ENCODE measurements at regions not wholly inside any gene's neighbourhood (a gene's known extent, or its start where the extent isn't known, plus 50 kb on each side); places are given as distances from the start of the nearest gene placed in this dataset.

DNA sequence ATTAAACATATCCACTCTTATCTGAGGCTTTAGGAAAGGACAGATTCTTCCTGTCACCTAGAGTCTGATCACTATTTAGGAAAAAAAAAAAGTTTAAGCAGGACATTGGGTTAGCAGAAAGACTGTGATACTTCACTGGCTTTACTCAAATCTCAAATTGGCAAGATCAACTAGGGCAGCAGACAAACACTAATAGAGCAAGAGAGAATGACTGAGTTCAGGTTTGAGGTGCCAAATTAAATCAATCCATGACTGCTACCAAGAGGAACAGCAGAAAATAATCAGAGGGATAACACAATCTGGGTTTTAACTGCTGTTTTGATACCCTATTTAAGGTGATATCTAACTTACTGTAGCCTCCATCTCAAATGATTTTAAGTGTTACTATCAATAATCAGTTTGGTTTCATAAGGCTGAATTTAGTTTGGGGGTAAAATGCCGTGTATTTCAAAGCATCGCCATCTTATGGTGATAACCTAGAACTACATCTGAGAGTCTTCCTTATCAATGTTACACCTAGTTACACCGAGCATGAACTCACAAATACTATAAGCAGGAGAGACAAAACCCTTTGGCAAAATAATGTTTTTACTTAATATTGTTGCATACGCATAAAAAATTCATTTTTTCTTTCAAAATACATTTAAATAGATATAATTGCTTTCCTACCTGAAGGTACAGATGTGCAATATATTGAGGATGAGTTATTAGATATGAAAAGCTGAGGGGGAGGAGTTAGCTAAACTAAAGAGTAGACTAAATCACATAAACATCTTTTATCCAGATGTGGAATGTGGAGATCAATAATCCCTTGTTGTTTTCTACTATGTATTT, 286.4 kb upstream of the CDH12 start:
- TF ChIP-seq, protein P1, sequence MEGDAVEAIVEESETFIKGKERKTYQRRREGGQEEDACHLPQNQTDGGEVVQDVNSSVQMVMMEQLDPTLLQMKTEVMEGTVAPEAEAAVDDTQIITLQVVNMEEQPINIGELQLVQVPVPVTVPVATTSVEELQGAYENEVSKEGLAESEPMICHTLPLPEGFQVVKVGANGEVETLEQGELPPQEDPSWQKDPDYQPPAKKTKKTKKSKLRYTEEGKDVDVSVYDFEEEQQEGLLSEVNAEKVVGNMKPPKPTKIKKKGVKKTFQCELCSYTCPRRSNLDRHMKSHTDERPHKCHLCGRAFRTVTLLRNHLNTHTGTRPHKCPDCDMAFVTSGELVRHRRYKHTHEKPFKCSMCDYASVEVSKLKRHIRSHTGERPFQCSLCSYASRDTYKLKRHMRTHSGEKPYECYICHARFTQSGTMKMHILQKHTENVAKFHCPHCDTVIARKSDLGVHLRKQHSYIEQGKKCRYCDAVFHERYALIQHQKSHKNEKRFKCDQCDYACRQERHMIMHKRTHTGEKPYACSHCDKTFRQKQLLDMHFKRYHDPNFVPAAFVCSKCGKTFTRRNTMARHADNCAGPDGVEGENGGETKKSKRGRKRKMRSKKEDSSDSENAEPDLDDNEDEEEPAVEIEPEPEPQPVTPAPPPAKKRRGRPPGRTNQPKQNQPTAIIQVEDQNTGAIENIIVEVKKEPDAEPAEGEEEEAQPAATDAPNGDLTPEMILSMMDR (IDR thresholded peaks at IDR 0.05), result peak in 4 of 6 experiments; percentile 31 to 43 (median 39)
- TF ChIP-seq POLR2A (IDR thresholded peaks at IDR 0.05), result no peak
